OCI-LY1 (cell line): ENCODE measurements at regions not wholly inside any gene's neighbourhood (a gene's known extent, or its start where the extent isn't known, plus 50 kb on each side); places are given as distances from the start of the nearest gene placed in this dataset.

Source experiments
- H2AFZ ChIP-seq: fragments of 200-600 bp; sonication (generic), shearing (Covaris generic); 2 replicates; pipeline ENCODE4 v1.6.0; 2014; ENCODE audit warnings: antibody characterized with exemption, mild to moderate bottlenecking, low read length
- H3F3A ChIP-seq: fragments of 200-600 bp; sonication (generic), shearing (Covaris generic); 2 replicates; pipeline ENCODE4 v1.6.0; 2014; ENCODE audit warnings: mild to moderate bottlenecking, antibody characterized with exemption, low read length, moderate library complexity; ENCODE audit not compliant: insufficient read depth
- H3K27ac ChIP-seq: fragments of 200-600 bp; sonication (generic); 2 replicates; pipeline ENCODE4 v1.5.1; 2014; ENCODE audit warnings: low read length, mixed run types, mild to moderate bottlenecking, low read depth; ENCODE audit not compliant: poor library complexity, severe bottlenecking
- H3K27me3 ChIP-seq: fragments of 200-600 bp; sonication (generic); 2 replicates; pipeline ENCODE4 v1.6.0; 2014; ENCODE audit warnings: antibody characterized with exemption, mild to moderate bottlenecking, low read length, moderate library complexity; ENCODE audit not compliant: insufficient read depth
- H3K36me3 ChIP-seq: fragments of 200-600 bp; sonication (generic); 2 replicates; pipeline ENCODE4 v1.6.1; 2014; ENCODE audit warnings: mild to moderate bottlenecking, antibody characterized with exemption, low read length, moderate library complexity, mixed read lengths; ENCODE audit not compliant: insufficient read depth
- H3K4me1 ChIP-seq: fragments of 200-600 bp; sonication (generic); 2 replicates; pipeline ENCODE4 v1.5.1; 2014; ENCODE audit warnings: mild to moderate bottlenecking, low read length, moderate library complexity; ENCODE audit not compliant: insufficient read depth, severe bottlenecking
- H3K4me2 ChIP-seq: fragments of 200-600 bp; sonication (generic), shearing (Covaris generic); 2 replicates; pipeline ENCODE4 v1.6.1; 2014; ENCODE audit warnings: low read length
- H3K4me3 ChIP-seq: fragments of 200-600 bp; sonication (generic); 2 replicates; pipeline ENCODE4 v1.5.1; 2014; ENCODE audit warnings: low read length, low read depth, mild to moderate bottlenecking, mixed read lengths; ENCODE audit not compliant: poor library complexity, severe bottlenecking
- H3K79me2 ChIP-seq: fragments of 200-600 bp; shearing (Covaris generic); 2 replicates; pipeline ENCODE4 v1.6.1; 2016; ENCODE audit warnings: mixed run types, low read length, mixed read lengths; ENCODE audit not compliant: insufficient read depth
- H3K9ac ChIP-seq: fragments of 200-600 bp; sonication (generic), shearing (Covaris generic); 2 replicates; pipeline ENCODE4 v1.6.1; 2014; ENCODE audit warnings: mild to moderate bottlenecking, low read length, mixed read lengths
- H3K9me2 ChIP-seq: fragments of 200-600 bp; sonication (generic), shearing (Covaris generic); 2 replicates; pipeline ENCODE4 v1.6.1; 2014; ENCODE audit warnings: low read depth, mild to moderate bottlenecking, low read length, mixed read lengths
- H3K9me3 ChIP-seq: fragments of 200-600 bp; shearing (Covaris generic); 2 replicates; pipeline ENCODE4 v1.6.1; 2014; ENCODE audit warnings: low read length, mixed read lengths
- H4K20me1 ChIP-seq: fragments of 200-600 bp; sonication (generic), shearing (Covaris generic); 2 replicates; pipeline ENCODE4 v1.6.0; 2016; ENCODE audit warnings: mild to moderate bottlenecking, low read length; ENCODE audit not compliant: insufficient read depth
- CTCF ChIP-seq: fragments of 200-600 bp; sonication (generic), shearing (Covaris generic); IDR thresholded peaks from 2 replicates; pipeline ENCODE4 v1.5.1; 2017; ENCODE audit warnings: mild to moderate bottlenecking, antibody characterized with exemption, low read length, moderate library complexity, mixed read lengths
- EZH2 ChIP-seq: fragments of 200-600 bp; sonication (generic), shearing (Covaris generic); IDR thresholded peaks from 2 replicates; pipeline ENCODE4 v1.8.0; 2017; ENCODE audit warnings: borderline replicate concordance, mixed run types, mild to moderate bottlenecking, antibody characterized with exemption, low read length, moderate library complexity, mixed read lengths

- H3K9me3 ChIP-seq, result no peaks in the 10 kb centered on the region
- no peaks in the 10 kb centered on the region for H3K79me2 ChIP-seq
- no peaks in the 10 kb centered on the region for H4K20me1 ChIP-seq
- H3K4me1 ChIP-seq, result no peaks in the 10 kb centered on the region
- H3K27me3 ChIP-seq, result no peaks in the 10 kb centered on the region
- H3F3A ChIP-seq, result no peaks in the 10 kb centered on the region
- TF ChIP-seq CTCF, result no peak
- no peak for TF ChIP-seq EZH2
- no peak overlapping the region for H2AFZ ChIP-seq
- H3K36me3 ChIP-seq, result peaks cover 10% of the 10 kb centered on the region
- no peak overlapping the region for H3K27ac ChIP-seq
- H3K4me2 ChIP-seq, result no peak overlapping the region
- no peaks in the 10 kb centered on the region for H3K9me2 ChIP-seq
- no peak overlapping the region for H3K4me3 ChIP-seq
- no peak overlapping the region for H3K9ac ChIP-seq
These were observed 283.7 kb upstream of the PROK2 start for GRCh38 chr3:72068621-72069020.

GRCh38 chr3:72067721-72068120 is 282.8 kb upstream of the PROK2 start:
- no peaks in the 10 kb centered on the region for H3K79me2 ChIP-seq
- H4K20me1 ChIP-seq, result no peaks in the 10 kb centered on the region
- H2AFZ ChIP-seq, result no peak overlapping the region

GRCh38 chr3:72065872-72066641 is 281.1 kb upstream of the PROK2 start:
- no peaks in the 10 kb centered on the region for H3K79me2 ChIP-seq
- no peaks in the 10 kb centered on the region for H4K20me1 ChIP-seq
- no peak overlapping the region for H3K9ac ChIP-seq
- H3K36me3 ChIP-seq, result no peaks in the 10 kb centered on the region
- no peak overlapping the region for H3K4me3 ChIP-seq
- H3K27me3 ChIP-seq, result no peaks in the 10 kb centered on the region
- H2AFZ ChIP-seq, result no peak overlapping the region
- no peak for TF ChIP-seq CTCF
- TF ChIP-seq EZH2, result no peak
- no peaks in the 10 kb centered on the region for H3F3A ChIP-seq
- no peak overlapping the region for H3K4me2 ChIP-seq
- H3K9me2 ChIP-seq, result no peaks in the 10 kb centered on the region
- H3K27ac ChIP-seq, result no peak overlapping the region
- H3K9me3 ChIP-seq, result no peaks in the 10 kb centered on the region
- no peaks in the 10 kb centered on the region for H3K4me1 ChIP-seq

More at GRCh38 chr3:72067721-72068120, 282.8 kb upstream of the PROK2 start:
- no peaks in the 10 kb centered on the region for H3K27me3 ChIP-seq
- no peak overlapping the region for H3K4me2 ChIP-seq
- H3K27ac ChIP-seq, result no peak overlapping the region
- no peaks in the 10 kb centered on the region for H3K9me2 ChIP-seq
- no peak overlapping the region for H3K9ac ChIP-seq
- TF ChIP-seq EZH2 (no peak), CTCF (no peak)
- H3K4me1 ChIP-seq, result no peaks in the 10 kb centered on the region
- H3K36me3 ChIP-seq, result peaks cover 3% of the 10 kb centered on the region; the same call in 1 of the 2 replicates
- H3F3A ChIP-seq, result no peaks in the 10 kb centered on the region
- no peak overlapping the region for H3K4me3 ChIP-seq
- H3K9me3 ChIP-seq, result no peaks in the 10 kb centered on the region
